ENCODE measurements at regions not wholly inside any gene's neighbourhood (a gene's known extent, or its start where the extent isn't known, plus 50 kb on each side); places are given as distances from the start of the nearest gene placed in this dataset.

- ChIA-PET CTCF (no interaction called here), POLR2A (no interaction called here), RAD21 (ENCODE audit: unreplicated experiment) (no interaction called here), SMC1A (ENCODE audit: uncharacterized antibody, unreplicated experiment) (interaction anchor here (0.9 kb wide), 1 partner anchor 52 kb away, joined by 3 read pairs; no protein-coding TSS in a partner anchor)
- no TSS peak for BruUV-seq (replicated peaks)
- ATAC-seq (no peak), DNase-seq (ENCODE audit: low read depth, low spot score) (no peak), FAIRE-seq (no peak)
- WGBS (ENCODE audit: insufficient coverage, insufficient replicate concordance, low lambda C conversion rate, missing lambda C conversion rate) = 37% methylated on average over 13 of the region's 13 CpGs
- TF ChIP-seq FOXK2 (IDR thresholded peaks at IDR 0.05) (no peak), BCLAF1 (IDR thresholded peaks at IDR 0.05) (no peak), SREBF2 (IDR thresholded peaks at IDR 0.05; ENCODE audit: low read length) (no peak), TCF3 (IDR thresholded peaks at IDR 0.05; ENCODE audit: borderline replicate concordance, insufficient read depth, low read depth, low read length) (no peak), RFX5 (IDR thresholded peaks at IDR 0.05; ENCODE audit: low read depth, low read length) (no peak), MEF2A (IDR thresholded peaks at IDR 0.05; ENCODE audit: insufficient read depth, low read depth, low read length) (no peak), JUND (IDR thresholded peaks at IDR 0.05; ENCODE audit: low read depth, low read length) (no peak), PAX8 (IDR thresholded peaks at IDR 0.05) (no peak), FOS (IDR thresholded peaks at IDR 0.05; ENCODE audit: borderline replicate concordance, extremely low read depth, insufficient read length) (no peak), POLR2AphosphoS2 (IDR thresholded peaks at IDR 0.05; ENCODE audit: low read depth, low read length) (no peak)
- Histone ChIP-seq H3K36me3 (ENCODE audit: control insufficient read depth in 2 of 2, insufficient read depth in 2 of 2, low read length in 1 of 2) (no peaks in the 10 kb centered on the region), H3K4me1 (ENCODE audit: control insufficient read depth, insufficient read depth, low read length) (no peaks in the 10 kb centered on the region), H2AFZ (ENCODE audit: control insufficient read depth, low read depth, low read length) (no peak overlapping the region), H3K79me2 (ENCODE audit: control insufficient read depth, insufficient read depth, low read length) (no peaks in the 10 kb centered on the region), H3K9ac (ENCODE audit: control insufficient read depth, insufficient read depth, low read length) (no peak overlapping the region), H4K20me1 (ENCODE audit: control insufficient read depth, insufficient read depth) (no peaks in the 10 kb centered on the region), H3K27me3 (replicated peaks in 1 of 2; ENCODE audit: control insufficient read depth in 2 of 2, insufficient read depth in 2 of 2, low read length in 1 of 2) (no peaks in the 10 kb centered on the region; a peak in 1 of 4 replicates), H3K4me3 (no peak overlapping the region), H3K27ac (ENCODE audit: control insufficient read depth, insufficient read depth) (no peak overlapping the region), H3K9me3 (replicated peaks; ENCODE audit: control insufficient read depth, insufficient read depth, low read length) (no peaks in the 10 kb centered on the region), H3K4me2 (ENCODE audit: control insufficient read depth, insufficient read depth) (no peak overlapping the region)
- intact Hi-C loops (cut with micrococcal nuclease; ENCODE audit: unreplicated experiment) (no loop called here), in situ Hi-C loops (cut with MboI) (no loop called here)
These were observed 418.8 kb downstream of the SUCLG1 start for GRCh38 chr2:84040281-84040680.
